K562 (cell line): ENCODE measurements at regions not wholly inside any gene's neighbourhood (a gene's known extent, or its start where the extent isn't known, plus 50 kb on each side); places are given as distances from the start of the nearest gene placed in this dataset.

ENCODE experiments used
- CHD1 ChIP-seq: fragments of 200-600 bp; sonication (generic); IDR thresholded peaks from one replicate; pipeline ENCODE4 v1.6.1; 2012; ENCODE audit warnings: mild to moderate bottlenecking, moderate library complexity, low read length, inconsistent platforms
- HEY1 ChIP-seq: fragments of 250-450 bp; sonication (Bioruptor Pico); IDR thresholded peaks from 2 replicates; pipeline ENCODE4 v1.5.0; 2020; ENCODE audit warnings: mild to moderate bottlenecking, moderate library complexity, borderline replicate concordance
- LCOR ChIP-seq: sonication (generic); formaldehyde crosslinking; IDR thresholded peaks from 2 replicates; pipeline ENCODE4 v1.8.0; 2022; ENCODE audit warnings: mild to moderate bottlenecking, missing genetic modification reagents
- MGA ChIP-seq: fragments of 450-650 bp; IDR thresholded peaks from 2 replicates; pipeline ENCODE4 v1.6.1; 2016; ENCODE audit warnings: mild to moderate bottlenecking, moderate library complexity
- POLR2B ChIP-seq: fragments of 450-650 bp; IDR thresholded peaks from 2 replicates; pipeline ENCODE4 v1.6.1; 2018; ENCODE audit warnings: low read depth; ENCODE audit not compliant: partially characterized antibody

DNA sequence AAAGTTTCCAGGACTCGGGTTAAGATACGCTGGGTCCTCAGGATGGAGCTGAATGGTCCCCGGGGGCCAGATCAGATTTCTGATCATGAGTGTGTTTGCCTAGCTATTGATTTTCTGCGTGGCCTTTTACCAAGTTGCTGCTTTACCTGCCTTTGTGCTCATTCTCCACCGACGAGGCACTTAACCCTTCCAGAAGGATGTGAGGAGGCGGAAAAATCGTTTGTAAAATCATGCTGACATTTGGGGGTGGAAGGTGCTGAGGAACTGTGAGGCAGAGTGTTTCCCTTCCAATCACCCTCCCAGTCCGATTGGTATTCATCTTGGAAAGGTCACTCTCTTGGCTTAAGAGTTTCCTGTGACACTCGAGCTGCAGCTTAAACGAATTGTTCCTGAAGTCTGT is 337.1 kb upstream of the KAZN start (continued):
- TF ChIP-seq MGA = no peak
- TF ChIP-seq HEY1 = no peak
- no peak for TF ChIP-seq POLR2B
- no peak for TF ChIP-seq LCOR (CRISPR knock-in tag)
- no peak for TF ChIP-seq CHD1
- TF ChIP-seq, all 486 proteins: peak for 0
